Endothelial cell of umbilical vein (primary cell): ENCODE measurements at regions not wholly inside any gene's neighbourhood (a gene's known extent, or its start where the extent isn't known, plus 50 kb on each side); places are given as distances from the start of the nearest gene placed in this dataset.

ENCODE experiments used
- CTCF ChIP-seq, 2 donors: IDR thresholded peaks; 1 replicate in 1 of 2; 2 replicates in 1 of 2; pipeline ENCODE4 v1.5.1; 2011; ENCODE audit warnings: low read length in 2 of 2, mild to moderate bottlenecking in 2 of 2, moderate library complexity in 2 of 2, control low read depth in 1 of 2, inconsistent platforms in 1 of 2, low read depth in 1 of 2; ENCODE audit not compliant: insufficient read depth in 1 of 2; ENCODE audit errors: extremely low read depth in 1 of 2
- EZH2 ChIP-seq: IDR thresholded peaks from 2 replicates; pipeline ENCODE4 v1.6.1; 2012; ENCODE audit warnings: borderline replicate concordance, low read depth, mild to moderate bottlenecking, moderate library complexity, low read length, inconsistent platforms; ENCODE audit not compliant: severe bottlenecking
- MYC ChIP-seq: IDR thresholded peaks from one replicate; pipeline ENCODE4 v1.6.1; 2011; ENCODE audit warnings: mild to moderate bottlenecking, low read depth, low read length
- POLR2A ChIP-seq: IDR thresholded peaks from 2 replicates; pipeline ENCODE4 v1.6.1; 2012; ENCODE audit warnings: low read depth, mild to moderate bottlenecking, control low read depth, low read length
- POLR2AphosphoS5 ChIP-seq: IDR thresholded peaks from 2 replicates; pipeline ENCODE4 v1.6.1; 2012; ENCODE audit warnings: low read depth, mild to moderate bottlenecking, control low read depth, low read length, moderate library complexity; ENCODE audit not compliant: insufficient read depth

- TF ChIP-seq CTCF (IDR thresholded peaks at IDR 0.05; ENCODE audit: extremely low read depth in 1 of 2, insufficient read depth in 1 of 2, low read depth in 1 of 2, low read length in 2 of 2) (no peak), POLR2AphosphoS5 (no peak), EZH2 (no peak), POLR2A (no peak), MYC (no peak)
Observed at GRCh38 chr12:16474801-16475200, 127.4 kb downstream of the MGST1 start.
